Epithelial cell of prostate (primary cell): ENCODE measurements at regions not wholly inside any gene's neighbourhood (a gene's known extent, or its start where the extent isn't known, plus 50 kb on each side); places are given as distances from the start of the nearest gene placed in this dataset.
A peak's percentile ranks its signal among the peaks of the same experiment; 100 is the strongest.
"Not testable (repeated sequence)": the region's sequence is repeated elsewhere in the genome, so short reads cannot be mapped to it uniquely, and the experiment has no call there.

Experiments used
- DNase-seq: peaks from one replicate; pipeline ENCODE4 v3.0.0-alpha.2; 2011; ENCODE audit warnings: low read depth, low spot score
- H3K27ac ChIP-seq: fragments of 450-650 bp; 2 replicates; pipeline ENCODE4 v1.5.1; 2017; ENCODE audit warnings: mild to moderate bottlenecking

DNA sequence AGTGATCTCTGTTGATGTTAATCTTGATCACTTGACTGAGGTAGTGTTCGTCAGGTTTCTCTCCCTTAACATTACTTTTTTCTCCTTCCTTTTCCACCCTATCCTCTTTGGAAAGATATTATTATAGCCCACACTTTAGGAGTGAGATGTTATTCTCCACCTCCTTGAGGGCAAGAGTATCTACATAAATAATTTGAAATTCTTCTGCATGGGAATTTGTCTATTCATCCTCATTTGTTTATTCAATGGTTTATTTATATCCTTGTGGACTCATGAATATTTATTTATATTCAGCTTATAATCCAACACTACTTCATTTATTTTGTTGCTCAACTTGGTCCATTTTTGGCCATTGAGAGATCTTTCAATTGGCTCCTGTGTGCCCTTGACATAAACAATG lies 750.4 kb downstream of the EPHA4 start:
- no peak for DNase-seq
- H3K27ac ChIP-seq = no peak overlapping the region

DNA sequence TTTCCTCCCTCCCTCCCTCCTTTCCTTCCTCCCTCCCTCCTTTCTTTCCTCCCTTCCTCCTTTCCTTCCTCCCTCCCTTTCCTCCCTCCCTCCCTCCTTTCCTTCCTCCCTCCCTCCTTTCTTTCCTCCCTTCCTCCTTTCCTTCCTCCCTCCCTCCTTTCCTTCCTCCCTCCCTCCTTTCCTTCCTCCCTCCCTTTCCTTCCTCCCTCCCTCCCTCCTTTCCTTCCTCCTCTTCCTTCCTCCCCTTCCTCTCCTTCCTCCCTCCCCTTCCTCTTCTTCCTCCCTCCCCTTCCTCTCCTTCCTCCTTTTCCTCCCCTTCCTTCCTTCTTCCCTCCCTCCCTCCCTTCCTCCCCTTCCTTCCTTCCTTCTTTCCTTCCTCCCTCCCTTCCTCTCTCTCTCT lies 748.5 kb downstream of the EPHA4 start:
- not testable (repeated sequence) for H3K27ac ChIP-seq, DNase-seq

DNA sequence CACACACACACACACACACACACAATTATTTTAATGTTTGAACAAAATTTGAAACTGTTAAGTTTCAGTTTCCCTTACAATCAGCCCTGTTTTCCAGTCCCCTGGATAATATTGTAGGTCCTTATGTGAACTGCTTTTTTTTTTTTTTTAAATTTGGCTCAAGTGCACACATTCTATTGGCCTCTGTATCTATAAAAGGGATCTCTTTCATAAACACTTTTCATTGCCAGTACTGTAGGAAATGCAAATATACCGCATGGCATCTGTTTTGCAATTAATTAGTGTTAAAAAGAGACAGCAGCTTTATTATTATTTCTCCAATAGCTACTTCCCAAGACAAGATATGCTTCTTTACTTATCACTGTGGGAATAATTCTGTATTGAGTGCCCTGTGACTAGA lies 738.7 kb downstream of the EPHA4 start:
- DNase-seq = no peak
- no peak overlapping the region for H3K27ac ChIP-seq

DNA sequence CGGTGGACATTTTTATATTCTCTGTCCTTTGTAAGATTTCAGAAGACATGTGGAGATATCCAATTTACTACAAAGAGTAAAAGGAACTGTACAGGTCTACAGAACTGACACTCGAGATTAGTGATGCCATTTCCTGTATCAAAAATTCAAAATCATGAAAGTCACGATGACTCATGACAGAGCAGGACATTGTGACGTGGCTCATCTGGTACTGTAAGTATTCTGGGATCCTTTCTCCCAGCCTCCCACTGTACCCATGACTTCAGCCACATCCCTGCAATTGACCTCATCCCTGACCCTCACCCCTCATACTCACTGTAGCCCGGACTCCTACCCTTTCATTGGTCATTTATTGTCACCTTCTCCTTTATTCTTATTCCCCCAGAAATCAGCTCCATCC lies 736.5 kb downstream of the EPHA4 start:
- H3K27ac ChIP-seq = no peak overlapping the region
- DNase-seq = no peak

DNA sequence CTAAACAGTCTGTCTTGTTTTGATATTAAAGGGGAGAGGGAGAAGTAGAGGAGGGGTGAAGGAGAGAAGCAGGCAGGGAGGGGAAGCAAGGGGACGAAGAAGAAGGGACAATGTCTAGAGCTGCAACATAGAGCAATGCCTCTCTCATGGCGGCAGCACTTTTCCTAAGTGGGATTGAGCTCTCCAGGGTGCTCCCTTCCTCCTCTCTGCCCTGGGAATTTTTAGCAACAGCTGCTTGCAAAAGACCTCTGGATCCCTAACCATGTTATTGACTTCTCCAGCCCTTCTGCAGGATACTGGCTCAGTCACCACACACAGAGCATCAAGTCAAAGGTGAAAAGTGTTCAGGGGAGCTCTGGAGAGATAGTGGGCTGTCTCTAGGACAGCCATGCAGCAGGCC lies 734.9 kb downstream of the EPHA4 start:
- DNase-seq = no peak

DNA sequence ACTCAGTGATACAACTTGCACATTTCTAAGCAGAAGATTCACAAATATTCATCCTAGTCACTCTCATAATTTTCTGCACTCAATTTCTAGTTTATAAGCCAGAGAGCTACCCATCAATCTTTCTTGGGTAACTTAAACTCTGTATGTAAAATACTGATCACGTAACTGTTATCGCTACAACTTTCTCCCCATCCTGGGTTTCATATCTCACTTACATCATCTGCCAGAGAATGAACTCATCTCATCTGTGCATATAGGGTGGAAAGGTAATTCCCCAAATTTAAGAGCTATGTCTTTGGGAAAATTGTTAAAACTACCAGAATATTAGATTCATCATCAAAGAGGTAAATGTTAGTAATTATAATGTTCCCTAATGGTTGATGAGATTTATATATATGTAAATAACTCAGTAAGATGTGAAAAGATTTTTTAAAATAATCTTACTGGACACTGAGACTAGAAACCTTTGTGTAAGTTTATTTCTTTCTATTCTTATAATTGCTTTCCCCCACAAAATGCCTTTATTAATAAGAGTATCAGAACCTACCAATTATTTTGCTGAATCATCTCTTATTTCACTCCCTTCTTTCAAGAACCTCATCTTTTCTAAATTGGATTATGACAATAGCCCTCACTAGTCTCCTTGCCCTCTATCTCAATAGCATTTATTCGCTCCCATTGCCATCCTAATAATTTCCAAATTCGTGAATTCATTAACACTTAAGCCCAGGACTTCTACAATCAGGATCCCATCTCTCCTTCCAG lies 729.0 kb downstream of the EPHA4 start:
- no peak for DNase-seq
- no peak overlapping the region for H3K27ac ChIP-seq

More for the DNA sequence above, 734.9 kb downstream of the EPHA4 start:
- H3K27ac ChIP-seq = no peak overlapping the region

DNA sequence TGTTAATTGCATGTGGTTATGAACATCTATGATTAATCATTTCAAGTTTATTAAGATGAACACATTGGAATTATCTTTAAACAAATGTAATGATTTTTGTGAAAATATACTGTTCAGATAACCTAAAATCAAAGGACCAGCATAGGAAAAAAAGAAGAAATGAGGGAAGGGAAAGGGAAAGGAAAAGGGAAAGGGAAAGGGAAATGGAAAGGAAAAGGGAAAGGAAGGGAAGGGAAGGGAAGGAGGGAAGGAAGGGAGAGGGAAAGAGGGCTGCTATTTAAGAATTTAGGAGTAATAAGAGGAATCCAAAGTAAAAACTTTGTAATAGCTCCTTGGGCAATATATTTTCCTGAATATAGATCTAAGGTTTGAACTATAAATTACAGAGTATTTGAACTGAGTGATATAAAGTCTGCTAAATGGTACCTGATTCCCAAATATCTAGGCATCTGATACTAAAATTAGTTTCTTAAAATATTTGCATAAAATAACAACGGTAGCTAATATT lies 726.3 kb downstream of the EPHA4 start:
- no peak overlapping the region for H3K27ac ChIP-seq
- DNase-seq = no peak

DNA sequence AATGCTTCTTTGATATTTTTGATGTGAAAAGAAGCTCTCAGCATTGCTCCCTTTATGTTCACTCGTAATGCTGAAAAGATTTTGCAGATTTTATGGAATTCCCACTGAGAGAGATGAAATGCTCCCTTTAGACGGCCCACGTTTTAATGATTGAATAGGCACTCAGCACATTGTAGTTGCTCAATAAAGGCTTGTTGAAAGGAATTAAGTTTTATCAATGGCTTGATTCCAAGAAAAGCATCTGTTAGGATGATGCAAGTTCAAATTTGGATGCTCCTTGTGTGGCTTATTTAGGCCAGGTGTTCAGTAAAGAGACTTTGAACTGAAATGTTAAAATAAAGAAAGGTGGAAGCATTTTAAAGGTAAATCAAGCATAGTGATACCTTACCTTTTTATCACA lies 725.1 kb downstream of the EPHA4 start:
- no peak for DNase-seq
- peak overlapping the region; percentile 45 for H3K27ac ChIP-seq

DNA sequence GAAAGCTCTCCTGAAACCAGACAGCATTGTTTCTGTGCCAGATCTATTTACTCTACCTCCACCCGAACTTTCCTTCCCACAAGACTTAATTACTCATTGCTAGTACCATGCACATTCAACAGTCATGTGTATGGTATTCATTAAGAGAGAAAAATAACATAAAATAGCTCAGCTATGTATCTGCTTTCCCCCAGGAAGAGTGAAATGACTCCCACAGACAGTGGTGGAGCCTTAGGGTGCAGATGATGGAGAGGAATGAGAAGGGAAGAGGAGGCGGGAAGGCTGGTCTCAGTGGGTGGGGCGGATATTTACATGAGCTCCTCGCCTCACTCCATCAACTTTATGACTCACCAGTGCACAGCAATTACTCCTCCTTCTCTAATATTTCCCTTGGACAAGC lies 724.5 kb downstream of the EPHA4 start:
- H3K27ac ChIP-seq = peak overlapping the region; percentile 45
- peak; percentile 97 for DNase-seq

DNA sequence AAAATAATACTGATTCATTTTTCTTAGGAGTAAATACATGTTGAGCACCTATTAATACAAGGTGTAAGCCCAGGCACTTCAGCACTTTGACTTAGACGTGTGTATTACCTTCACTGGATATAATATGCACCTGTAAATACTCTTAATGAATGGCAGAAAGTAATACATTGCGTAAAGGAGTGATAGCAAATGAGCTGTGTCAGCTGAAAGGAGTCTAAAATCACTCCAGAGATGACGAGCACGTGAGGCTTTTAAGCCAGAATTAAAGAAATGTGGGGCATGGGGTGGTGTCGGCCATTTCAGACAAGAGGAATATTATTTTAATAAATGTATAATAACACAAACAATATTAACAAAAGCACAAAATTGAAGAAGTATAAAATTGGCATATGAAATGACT lies 722.7 kb downstream of the EPHA4 start:
- DNase-seq = no peak

DNA sequence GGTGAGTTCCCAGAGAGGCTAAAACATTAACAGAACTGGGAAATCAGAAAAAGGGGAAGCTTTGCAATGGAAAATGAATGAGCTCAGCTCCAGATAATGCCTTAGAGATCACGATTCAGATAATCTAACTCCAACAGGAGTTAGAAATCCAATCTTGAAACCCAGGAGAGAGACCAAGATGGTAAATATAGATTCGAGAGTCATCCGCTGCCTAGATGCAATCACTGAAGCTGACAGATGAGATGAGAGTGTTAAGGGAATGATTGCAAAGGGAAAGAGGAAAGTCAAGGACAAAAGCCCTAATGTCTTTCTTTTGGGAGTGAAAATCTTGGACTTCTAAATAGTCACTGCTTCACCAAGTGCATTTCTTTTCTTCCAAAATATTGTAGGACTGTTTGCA lies 722.0 kb downstream of the EPHA4 start:
- DNase-seq = no peak
- H3K27ac ChIP-seq = no peak overlapping the region

More for the DNA sequence above, 722.7 kb downstream of the EPHA4 start:
- no peak overlapping the region for H3K27ac ChIP-seq

DNA sequence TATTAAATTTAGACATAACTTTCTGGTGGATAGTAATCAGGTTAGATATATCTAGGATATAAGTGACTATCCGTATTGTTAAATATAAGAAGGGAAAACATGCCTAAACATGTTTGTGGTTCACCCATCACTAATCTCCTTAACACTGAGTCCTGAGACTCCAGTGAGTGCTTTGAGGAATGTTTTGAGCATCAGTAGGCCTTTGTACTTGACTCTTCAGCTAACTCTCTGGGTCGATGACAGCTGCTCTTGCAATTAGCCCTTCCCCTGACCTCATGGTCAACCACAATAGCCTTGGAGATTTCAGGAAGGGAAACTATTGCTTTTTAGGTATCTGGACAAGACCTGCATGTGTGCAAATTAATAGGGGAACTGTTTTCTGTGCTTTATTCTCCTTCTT lies 716.8 kb downstream of the EPHA4 start:
- DNase-seq = peak; percentile 66
- H3K27ac ChIP-seq = peak overlapping the region; percentile 40

DNA sequence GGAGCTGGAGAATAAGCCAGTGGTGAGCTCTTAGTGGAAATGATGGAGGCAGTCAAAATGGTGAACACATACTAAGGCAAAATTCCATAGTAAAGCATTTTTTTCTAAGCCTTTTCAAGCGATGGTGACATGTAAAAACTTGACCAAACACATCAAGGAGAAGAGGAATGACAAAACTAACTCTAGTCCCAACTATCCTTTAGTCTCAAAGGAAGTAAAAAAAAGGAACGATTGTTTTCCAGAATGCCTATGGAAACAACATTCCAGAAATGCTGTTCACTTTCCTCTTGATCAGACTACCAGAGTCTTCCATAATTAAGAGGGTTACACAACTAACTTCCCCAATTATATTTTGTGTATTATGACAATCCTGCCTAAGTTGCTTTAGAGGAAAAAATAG lies 715.6 kb downstream of the EPHA4 start:
- DNase-seq = no peak

DNA sequence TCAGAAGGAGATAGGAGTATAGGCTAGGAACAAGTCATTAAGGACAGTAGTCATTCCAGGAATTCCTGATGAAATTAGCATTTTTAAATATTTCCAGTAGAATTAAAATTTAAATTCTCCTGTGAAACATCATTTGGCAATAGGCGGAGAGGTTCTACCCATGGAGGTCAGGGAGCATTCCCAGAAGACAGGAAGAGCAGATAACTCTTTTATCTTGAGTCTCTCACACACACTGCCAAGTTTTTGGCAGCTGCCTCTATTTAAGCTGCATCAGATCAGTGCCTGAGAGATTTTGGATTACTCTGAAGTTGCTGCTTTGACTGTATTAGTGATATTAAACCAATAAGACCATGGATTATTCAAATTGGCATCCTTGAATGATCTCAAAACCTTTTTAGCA lies 714.7 kb downstream of the EPHA4 start:
- no peak overlapping the region for H3K27ac ChIP-seq
- no peak for DNase-seq

More for the DNA sequence above, 715.6 kb downstream of the EPHA4 start:
- H3K27ac ChIP-seq = peak overlapping the region; percentile 40

DNA sequence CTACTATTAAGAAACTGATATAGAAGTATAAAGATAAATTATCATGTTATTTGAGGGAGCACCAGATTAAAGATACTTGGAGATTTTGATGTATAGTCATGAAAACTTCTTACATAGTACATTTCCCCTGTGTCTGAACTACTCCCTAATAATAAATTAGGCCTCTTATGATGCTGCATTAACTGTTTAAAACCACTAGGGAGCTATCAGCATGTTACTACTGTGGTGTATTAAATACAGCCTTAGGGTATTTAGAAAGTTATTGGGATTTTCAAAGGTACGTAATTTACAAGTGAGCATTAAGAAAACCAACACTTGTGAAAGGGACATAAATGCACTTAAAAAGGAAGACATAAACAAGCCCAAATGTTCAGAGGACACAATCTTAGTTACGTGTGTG lies 714.0 kb downstream of the EPHA4 start:
- no peak for DNase-seq
- no peak overlapping the region for H3K27ac ChIP-seq

DNA sequence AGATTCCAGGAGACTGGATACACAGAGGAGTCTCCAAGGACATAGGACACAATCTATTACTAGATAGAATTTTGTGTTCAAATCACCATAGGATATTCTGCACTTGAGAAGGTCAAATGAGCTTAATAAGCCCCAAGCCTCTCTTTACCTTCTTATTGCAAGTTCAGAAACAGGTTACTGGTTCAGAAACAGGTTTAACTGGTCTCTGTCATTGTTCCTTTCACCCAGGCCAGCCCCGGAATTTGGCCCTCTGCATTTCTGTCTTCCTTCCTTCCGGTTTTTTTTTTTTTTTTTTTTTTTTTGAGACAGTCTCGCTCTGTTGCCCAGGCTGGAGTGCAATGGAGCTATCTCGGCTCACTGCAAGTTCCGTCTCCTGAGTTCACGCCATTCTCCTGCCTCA lies 700.2 kb downstream of the EPHA4 start:
- DNase-seq = no peak
- no peak overlapping the region for H3K27ac ChIP-seq

DNA sequence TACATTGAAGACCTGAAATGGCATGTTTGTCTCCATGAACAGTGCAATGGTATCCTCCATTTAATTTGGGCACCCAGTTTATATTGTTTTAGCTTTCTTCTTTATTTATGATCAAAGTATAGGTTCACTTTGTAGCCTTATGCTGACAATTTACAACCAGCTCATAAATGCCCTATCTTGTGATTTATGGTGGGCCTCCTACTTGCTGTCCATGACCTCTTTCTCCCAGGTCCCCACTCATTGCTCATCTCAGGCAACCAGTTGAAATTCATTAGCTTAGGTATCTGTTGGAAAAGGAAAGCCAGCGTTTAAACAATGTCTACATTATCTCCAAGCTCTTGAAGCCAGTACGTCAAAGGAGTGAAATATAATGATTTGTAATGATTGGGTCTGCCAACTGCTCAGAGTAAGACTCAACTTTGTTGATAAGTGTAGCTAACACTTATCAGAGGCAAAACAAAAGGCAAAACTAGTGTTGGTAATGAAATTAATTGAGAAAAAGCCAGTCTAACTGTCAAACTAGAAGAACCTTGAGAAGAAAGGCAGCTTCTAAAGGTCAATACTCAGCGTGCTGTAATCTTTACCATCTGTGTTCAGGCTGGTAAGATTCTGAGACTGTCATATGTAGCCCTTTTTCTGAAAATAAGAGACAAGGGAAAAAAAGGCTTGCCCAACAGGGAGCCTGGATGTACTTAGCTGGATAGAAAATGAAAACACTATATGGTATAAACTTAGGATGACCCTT lies 695.9 kb downstream of the EPHA4 start:
- no peak for DNase-seq

DNA sequence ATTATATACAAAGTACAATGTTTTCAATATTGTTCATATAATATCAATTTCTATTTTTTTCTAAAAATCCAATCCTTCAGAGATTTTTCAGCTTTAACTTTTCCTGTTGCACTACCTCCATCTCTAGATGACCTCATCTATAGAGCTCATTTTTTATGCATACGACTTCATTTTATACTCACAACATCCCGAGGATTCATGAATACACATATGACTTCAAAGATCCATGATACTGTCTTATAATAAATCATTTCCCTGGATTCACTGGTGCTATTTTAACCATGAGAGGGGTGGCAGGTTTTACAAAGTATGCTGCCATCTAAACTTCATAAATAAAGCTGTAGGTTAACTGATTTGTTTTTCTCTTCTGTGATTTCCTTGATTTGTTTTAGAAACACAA lies 694.6 kb downstream of the EPHA4 start:
- H3K27ac ChIP-seq = no peak overlapping the region
- no peak for DNase-seq

More for the DNA sequence above, 695.9 kb downstream of the EPHA4 start:
- H3K27ac ChIP-seq = no peak overlapping the region

DNA sequence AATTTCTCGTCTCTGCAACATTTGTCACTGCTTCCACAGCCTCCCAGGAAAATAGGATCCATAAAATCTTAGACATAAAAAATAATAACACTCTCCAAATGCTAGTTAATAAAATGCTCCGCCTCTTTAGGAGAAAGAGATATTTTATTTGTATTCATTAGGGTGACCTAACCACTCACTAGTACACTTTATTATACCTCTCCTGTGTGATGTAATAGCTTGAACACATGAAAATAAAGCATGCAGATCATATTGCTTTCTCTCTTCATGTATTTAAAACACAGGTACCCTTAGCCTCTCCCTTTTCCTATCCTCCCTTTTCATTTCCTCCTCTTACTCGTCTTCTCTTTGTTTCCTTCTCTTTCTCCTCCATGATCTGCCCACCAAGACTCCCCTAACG lies 694.2 kb downstream of the EPHA4 start:
- no peak for DNase-seq

DNA sequence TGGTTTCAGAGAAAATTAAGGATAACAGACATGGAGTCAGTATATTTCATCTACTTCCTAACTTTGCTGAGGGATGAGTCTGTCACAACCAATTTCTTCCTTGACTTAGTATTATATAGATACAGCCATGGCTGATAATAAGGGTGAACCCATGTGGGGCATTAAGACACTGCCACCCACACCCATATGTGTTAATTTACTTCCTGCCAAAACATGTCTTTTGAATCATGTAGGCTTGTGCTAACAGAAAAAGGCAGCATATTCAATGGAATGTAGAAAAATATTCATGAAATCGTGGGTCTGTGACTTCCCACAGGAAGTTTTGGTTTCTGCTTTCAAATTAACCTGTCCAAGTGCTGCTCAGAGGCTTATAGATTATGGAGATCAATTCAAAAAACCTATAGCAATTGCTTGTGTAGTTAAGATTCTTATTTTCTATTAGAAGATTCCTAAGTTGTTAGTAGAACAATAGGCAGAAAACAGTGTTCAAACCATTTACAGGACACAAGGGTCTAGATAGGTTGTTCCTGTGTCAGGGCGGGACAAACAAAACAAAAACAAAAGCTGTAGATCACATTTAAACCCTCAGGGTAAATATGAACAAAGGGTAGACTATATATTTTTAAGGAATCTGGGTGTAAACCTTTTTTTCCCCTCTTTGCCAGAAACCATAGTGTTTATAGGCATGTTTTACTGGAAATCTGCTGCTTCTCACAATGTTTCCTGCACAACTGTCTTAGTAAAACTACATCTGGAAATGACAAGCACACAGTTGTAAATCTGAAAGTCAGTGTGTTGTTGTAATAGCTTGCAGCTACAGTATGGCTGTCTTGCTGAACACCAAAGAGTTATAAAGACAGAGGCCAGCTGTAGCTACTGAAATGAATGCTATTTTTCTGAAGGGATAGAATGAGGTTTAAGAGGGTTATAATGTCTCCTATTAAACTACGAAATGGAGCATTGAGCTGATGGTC lies 691.2 kb downstream of the EPHA4 start:
- peak overlapping the region; percentile 74 for H3K27ac ChIP-seq
- no peak for DNase-seq

More for the DNA sequence above, 694.2 kb downstream of the EPHA4 start:
- H3K27ac ChIP-seq = no peak overlapping the region
